ENCODE measurements at regions not wholly inside any gene's neighbourhood (a gene's known extent, or its start where the extent isn't known, plus 50 kb on each side); places are given as distances from the start of the nearest gene placed in this dataset.

GRCh38 chr20:60270341-60270740 lies 312.1 kb downstream of the CDH26 start:
- no peaks in the 10 kb centered on the region for H3K36me3 ChIP-seq (ENCODE audit: low read depth)
- TF ChIP-seq CTCF (IDR thresholded peaks at IDR 0.05), result no peak
- H3K9me3 ChIP-seq, result no peaks in the 10 kb centered on the region
- no peak overlapping the region for H3K4me3 ChIP-seq
- intact Hi-C loops (cut with DNase I, micrococcal nuclease), result no loop called here
- ATAC-seq (no peak), DNase-seq (no peak)
- H3K4me1 ChIP-seq (ENCODE audit: low read depth), result no peaks in the 10 kb centered on the region

- TF ChIP-seq CTCF (IDR thresholded peaks at IDR 0.05), result no peak
- DNase-seq (no peak), ATAC-seq (no peak)
- intact Hi-C loops (cut with DNase I, micrococcal nuclease), result no loop called here
- no peak overlapping the region for H3K4me3 ChIP-seq
- no peaks in the 10 kb centered on the region for H3K4me1 ChIP-seq (ENCODE audit: low read depth)
- H3K36me3 ChIP-seq (ENCODE audit: low read depth), result no peaks in the 10 kb centered on the region
- H3K9me3 ChIP-seq, result no peaks in the 10 kb centered on the region
These were observed 313.4 kb downstream of the CDH26 start for GRCh38 chr20:60271597-60271996.

- intact Hi-C loops (cut with DNase I, micrococcal nuclease), result no loop called here
- Histone ChIP-seq H3K4me1 (ENCODE audit: low read depth) (no peaks in the 10 kb centered on the region), H3K36me3 (ENCODE audit: low read depth) (no peaks in the 10 kb centered on the region), H3K9me3 (no peaks in the 10 kb centered on the region), H3K4me3 (no peak overlapping the region)
- DNase-seq (no peak), ATAC-seq (no peak)
- TF ChIP-seq CTCF (IDR thresholded peaks at IDR 0.05), result no peak
These were observed 314.6 kb downstream of the CDH26 start for GRCh38 chr20:60272790-60273189.

GRCh38 chr20:60274717-60275116 lies 316.5 kb downstream of the CDH26 start:
- intact Hi-C loops (cut with DNase I, micrococcal nuclease), result no loop called here
- no peak for TF ChIP-seq CTCF (IDR thresholded peaks at IDR 0.05)

GRCh38 chr20:60281295-60281694 lies 323.1 kb downstream of the CDH26 start:
- H3K4me1 ChIP-seq (ENCODE audit: low read depth), result no peaks in the 10 kb centered on the region
- no peak for DNase-seq
- intact Hi-C loops (cut with DNase I, micrococcal nuclease), result no loop called here
- no peaks in the 10 kb centered on the region for H3K36me3 ChIP-seq (ENCODE audit: low read depth)
- no peak overlapping the region for H3K4me3 ChIP-seq
- ATAC-seq, result no peak
- TF ChIP-seq CTCF (IDR thresholded peaks at IDR 0.05), result no peak
- H3K9me3 ChIP-seq, result peaks cover 22% of the 10 kb centered on the region

More at GRCh38 chr20:60274717-60275116, 316.5 kb downstream of the CDH26 start:
- Histone ChIP-seq H3K4me3 (no peak overlapping the region), H3K36me3 (ENCODE audit: low read depth) (no peaks in the 10 kb centered on the region), H3K9me3 (no peaks in the 10 kb centered on the region), H3K4me1 (ENCODE audit: low read depth) (no peaks in the 10 kb centered on the region)
- ATAC-seq (no peak), DNase-seq (no peak)

GRCh38 chr20:60283281-60283680 lies 325.1 kb downstream of the CDH26 start:
- H3K4me3 ChIP-seq, result no peak overlapping the region
- no peaks in the 10 kb centered on the region for H3K4me1 ChIP-seq (ENCODE audit: low read depth)
- H3K9me3 ChIP-seq, result peaks cover 22% of the 10 kb centered on the region
- TF ChIP-seq CTCF (IDR thresholded peaks at IDR 0.05), result no peak
- H3K36me3 ChIP-seq (ENCODE audit: low read depth), result no peaks in the 10 kb centered on the region
- intact Hi-C loops (cut with DNase I, micrococcal nuclease), result no loop called here
- DNase-seq (no peak), ATAC-seq (no peak)
